Germinal center (tissue), 1 donor: ENCODE measurements at regions not wholly inside any gene's neighbourhood (a gene's known extent, or its start where the extent isn't known, plus 50 kb on each side); places are given as distances from the start of the nearest gene placed in this dataset.
"Not testable (repeated sequence)": the region's sequence is repeated elsewhere in the genome, so short reads cannot be mapped to it uniquely, and the experiment has no call there.

Experiments used
- DNase-seq: peaks from one replicate; pipeline ENCODE4 v3.0.0; 2012; ENCODE audit warnings: mixed read lengths, low spot score

DNA sequence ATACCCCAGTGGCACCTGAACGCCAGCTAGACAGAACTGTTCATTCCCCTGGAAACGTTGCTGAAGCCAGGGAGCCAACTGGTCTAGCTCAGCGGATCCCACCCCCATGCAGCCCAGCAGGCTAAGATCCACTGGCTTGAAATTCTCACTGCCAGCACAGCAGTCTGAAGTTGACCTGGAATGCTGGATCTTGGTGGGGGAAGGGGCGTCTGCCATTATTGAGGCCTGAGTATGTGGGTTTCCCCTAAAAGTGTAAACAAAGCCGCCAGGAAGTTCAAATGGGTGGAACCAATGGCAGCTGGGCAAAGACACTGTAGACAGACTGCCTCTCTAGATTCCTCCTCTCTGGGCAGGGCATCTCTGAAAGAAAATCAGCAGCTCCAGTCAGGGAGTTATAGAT is 213.0 kb downstream of the NKX6-1 start:
- DNase-seq: no peak

DNA sequence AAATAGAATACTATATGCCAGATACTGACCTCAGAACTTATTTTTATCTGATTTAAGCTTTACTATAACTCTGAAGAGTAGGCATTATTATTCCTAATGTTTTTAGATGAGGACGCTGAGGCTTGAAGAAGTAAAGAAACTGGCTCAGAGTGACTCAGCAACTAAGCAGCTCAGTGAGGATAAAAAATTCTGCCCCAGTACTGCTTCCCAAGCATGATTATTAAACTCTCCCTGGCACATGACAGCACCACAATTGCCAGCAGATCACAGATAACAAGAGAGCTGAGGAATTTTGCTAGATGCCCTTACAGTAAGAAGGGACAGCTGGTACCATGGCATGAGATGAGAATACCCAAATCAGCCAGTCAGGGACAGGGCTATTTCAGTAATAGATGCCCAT is 219.4 kb downstream of the NKX6-1 start:
- no peak for DNase-seq

DNA sequence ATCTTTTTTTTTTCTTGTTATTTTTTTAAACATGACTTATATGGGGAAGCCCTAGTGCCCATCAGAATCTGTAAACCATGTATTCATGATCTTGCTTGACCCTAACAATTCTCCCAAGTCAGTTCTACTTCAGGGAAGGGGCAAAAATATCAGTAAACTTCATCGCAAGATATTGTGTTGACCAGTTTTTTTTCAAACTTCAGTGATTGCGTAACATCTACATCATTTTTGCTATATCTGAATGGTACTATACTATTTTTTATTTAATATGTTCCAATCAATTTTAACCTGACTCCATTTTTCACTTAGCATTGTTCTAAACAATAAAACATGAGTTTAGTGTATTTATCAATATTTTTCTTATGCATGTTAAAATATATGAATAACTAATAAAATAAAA is 221.2 kb downstream of the NKX6-1 start:
- no peak for DNase-seq

DNA sequence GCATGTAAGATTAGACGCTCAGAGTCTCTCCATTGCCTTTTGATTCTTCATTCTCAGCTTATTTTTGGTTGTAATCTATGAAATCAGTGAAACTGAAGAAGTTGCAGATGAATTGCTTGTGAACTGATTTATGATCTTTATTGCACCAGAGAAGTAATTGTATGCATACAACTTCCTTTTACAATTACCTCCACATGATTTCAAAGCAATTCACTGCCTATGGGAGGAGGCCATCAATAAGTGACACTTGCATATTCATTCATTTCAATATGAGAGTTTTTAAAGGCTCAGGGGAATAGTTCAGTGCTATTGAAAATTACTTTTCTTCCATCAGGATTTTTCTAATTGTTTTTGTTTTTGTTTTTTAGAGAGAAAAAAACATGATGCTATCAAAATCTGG is 222.3 kb downstream of the NKX6-1 start:
- DNase-seq: no peak

DNA sequence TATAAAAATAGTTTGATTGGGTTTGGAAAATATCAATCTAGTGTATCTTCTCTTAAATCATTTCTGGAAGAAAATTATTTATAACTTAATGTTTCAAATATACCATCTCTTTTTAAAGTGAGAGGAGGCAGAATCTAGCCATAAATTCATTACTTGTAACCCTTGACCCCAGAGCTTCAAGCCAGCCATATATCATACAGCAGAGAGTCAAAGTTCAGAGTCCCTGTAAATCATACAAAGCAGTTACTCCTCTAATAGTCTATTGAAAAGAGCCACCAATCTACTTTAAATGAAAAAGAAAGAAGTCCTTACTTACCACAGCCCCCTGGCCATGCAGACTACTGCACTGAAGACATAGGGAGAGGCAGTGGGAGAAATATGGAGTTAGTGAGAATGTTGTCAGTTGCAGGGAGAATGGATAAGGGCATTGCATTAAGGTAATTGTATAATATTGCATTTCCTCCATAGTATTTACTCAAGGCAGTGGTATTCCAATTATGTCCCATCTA is 229.5 kb downstream of the NKX6-1 start:
- no peak for DNase-seq

DNA sequence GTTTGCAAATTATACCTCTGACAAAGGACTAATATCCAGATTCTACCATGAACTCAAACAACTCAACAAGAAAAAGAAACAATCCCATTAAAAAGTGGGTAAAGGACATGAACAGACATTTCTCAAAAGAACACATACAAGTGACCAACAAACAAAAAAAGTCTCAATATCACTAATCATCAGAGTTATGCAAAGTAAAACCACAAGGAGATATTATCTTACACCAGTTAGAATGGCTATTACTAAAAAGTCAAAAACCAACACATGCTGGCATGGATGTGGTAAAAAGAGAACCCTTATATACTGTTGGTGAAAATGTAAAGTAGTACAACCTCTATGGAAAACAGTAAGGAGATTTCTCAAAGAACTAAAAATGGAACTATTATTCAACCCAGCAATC is 234.4 kb downstream of the NKX6-1 start:
- DNase-seq: no peak

DNA sequence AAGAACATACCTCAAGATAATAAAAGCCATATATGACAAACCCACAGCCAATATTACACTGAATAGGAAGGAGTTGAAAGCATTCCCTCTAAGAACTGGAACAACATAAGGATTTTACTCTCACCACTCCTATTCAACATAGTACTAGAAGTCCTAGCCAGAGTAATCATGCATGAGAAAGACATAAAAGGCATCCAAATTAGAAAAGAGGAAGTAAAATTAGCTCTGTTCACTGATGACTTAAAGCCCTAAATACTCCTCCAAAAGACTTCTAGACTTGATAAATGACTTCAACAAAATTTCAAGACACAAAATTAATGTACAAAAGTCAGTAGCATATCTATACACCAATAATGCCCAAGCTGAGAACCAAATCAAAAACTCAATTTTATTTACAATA is 235.7 kb downstream of the NKX6-1 start:
- DNase-seq: no peak

DNA sequence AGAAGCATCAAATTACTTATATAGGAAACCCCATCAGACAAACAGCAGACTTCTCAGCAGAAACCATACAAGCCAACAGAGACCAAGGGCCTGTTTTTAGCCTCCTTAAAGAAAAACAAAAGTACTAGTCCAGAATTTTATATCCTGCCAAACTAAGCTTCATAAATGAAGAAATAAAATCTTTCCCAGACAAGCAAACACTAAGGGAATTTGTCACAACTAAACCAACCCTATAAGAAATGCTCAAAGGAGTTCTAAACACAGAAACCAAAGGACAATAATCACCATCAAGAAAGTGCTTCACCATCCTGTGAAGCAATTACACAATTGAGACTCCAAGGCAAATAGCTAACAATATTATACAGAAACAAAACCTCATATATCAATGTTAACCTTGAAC is 238.6 kb downstream of the NKX6-1 start:
- DNase-seq: no peak

DNA sequence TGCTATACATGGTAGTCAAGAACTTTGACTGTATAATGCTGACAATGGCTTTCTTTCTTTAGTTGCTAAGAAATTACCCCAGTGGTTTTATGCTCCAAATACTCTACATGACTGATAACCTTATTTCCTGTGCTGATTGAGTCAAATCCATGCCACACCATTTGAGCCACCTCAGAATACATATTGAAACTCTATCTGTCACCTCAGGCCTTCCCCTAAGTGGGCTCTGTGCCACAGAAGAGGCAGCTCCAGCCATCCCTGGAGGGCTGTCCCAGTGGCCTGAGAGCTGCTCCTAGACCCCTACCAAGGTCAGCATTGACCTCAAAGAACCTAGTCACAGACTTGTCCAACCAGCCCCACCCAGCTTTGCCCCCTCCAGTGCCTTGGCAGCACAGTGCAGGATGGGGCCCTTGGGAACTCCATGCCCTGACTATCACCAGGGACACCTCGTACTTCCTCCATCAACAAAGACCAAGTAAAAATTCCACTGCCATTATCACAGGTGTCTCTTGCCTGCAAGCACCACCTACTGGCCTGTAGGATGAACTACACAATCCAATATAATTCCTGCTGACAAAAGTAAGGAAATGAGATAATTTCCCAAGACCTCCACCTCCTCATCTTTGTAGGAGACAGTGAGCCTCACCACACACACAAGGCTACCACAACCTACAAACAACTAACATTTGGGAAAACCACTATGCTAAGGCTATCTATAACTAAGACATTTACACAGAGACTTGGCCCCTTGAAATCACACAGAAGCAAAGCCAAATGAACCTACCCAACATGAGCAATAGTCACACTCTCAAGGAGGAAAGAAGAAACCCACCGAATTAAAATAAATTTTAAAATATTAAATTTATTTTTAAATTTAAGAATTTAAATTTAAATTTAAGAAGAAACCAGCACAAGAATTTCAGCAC is 239.9 kb downstream of the NKX6-1 start:
- no peak for DNase-seq

DNA sequence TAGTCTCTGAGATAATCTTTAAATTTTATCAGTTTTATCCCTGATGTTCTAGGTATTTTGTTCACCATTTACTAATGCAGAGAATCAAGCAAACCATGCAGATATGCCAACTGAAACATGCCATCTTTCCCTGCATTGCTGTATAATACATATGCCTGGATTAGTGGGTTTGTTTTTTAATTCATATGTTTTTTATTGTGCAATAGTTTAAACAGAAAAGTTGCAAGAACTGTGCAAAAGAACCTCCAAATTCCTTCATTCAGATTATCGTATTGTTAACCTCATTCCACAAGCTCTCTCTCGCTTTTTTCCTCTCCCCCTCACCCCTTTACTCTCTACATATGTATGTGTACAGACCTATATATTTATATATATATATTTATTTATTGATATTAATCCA is 244.6 kb downstream of the NKX6-1 start:
- DNase-seq: no peak

DNA sequence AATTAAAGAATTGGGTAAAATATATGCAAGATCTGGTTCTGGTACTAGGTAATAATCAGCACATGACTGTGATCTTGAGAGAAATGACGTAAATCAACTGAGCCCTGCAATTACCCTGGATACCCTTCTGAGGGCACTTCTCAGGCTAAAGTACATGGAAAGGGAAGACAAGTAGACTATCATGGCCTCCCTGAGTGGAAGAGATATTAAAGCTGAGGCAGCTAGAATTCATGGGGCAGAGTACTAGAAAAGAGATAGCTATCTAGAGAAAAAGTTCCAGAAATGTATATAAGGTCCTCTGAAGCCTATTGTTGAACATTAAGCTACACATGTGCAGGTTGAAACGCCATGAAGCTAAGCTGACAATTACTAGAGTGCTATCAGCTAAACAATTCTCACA is 249.6 kb downstream of the NKX6-1 start:
- no peak for DNase-seq

DNA sequence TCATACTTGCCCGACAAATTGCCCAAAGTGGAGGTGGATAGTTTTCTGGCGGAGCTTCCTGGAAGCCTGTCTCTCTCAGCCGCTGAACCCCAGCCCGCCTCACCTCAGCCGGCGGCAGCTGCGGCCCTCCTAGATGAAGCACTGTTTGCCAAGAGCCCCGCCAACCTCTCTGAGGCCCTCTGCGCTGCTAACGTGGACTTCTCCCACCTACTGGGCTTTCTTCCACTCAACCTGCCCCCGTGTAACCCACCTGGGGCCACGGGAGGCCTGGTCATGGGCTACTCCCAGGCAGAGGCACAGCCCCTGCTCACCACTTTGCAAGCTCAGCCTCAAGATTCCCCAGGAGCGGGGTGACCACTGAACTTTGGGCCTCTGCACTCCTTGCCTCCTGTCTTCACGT is 254.1 kb downstream of the NKX6-1 start:
- not testable (repeated sequence) for DNase-seq

DNA sequence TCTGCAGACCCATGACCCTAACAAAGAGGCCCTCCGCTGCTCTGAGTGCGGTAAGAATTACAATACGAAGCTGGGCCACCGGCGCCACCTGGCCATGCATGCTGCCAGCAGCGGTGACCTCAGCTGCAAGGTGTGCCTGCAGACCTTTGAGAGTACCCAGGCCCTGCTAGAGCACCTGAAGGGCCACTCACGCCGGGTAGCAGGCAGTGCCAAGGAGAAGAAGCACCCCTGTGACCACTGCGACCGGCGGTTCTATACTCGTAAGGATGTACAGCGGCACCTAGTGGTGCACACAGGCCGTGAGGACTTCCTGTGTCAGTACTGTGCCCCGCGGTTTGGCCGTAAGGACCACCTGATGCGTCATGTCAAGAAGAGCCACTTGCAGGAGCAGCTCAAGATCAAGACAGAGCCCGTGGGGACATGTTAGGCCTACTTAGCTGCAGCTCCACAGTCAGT is 254.7 kb downstream of the NKX6-1 start:
- not testable (repeated sequence) for DNase-seq

DNA sequence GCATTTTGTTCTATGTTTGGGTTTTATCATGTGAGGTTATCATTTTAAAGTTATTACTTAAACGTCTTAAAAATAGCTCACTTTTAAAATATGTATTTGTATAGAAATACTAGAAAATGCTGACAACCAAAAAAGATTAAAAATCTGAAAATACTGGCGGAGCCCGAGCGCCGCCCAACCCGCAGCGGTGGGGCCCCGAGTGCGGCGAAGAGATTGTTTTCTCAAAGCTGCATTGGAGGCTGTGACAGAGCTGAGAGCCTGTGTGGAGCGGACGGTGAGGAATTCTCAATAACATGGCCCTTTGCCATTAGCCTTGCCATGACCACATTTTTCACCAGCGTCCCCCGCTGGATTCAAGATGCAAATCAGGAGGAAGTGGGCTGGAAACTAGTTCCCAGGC is 255.4 kb downstream of the NKX6-1 start:
- DNase-seq: no peak

DNA sequence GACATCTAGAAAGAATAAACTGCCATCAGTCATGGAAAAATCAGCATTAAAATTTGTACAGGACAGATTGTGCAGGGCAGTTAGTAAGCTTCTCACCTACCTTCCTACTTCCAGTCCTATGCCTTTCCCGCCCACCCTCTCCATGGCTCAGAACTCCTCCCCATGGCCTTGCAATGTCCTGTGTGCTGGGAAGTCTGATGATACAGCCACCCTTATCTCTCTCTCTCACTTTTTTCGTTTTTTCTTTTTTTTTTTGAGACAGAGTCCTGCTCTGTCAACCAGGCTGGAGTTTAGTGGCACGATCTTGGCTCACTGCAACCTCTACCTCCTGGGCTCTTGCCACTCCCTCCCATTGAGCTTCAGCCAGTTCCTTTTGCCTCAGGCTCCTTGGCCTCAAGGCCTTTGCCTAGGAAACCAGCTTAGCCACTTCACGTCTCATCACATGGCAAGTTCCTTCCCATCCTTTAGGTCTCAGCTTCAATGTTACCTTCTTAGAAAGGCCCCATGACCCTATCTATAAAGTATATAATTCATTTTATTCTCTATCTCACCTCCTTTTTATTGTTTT is 259.7 kb downstream of the NKX6-1 start:
- no peak for DNase-seq

DNA sequence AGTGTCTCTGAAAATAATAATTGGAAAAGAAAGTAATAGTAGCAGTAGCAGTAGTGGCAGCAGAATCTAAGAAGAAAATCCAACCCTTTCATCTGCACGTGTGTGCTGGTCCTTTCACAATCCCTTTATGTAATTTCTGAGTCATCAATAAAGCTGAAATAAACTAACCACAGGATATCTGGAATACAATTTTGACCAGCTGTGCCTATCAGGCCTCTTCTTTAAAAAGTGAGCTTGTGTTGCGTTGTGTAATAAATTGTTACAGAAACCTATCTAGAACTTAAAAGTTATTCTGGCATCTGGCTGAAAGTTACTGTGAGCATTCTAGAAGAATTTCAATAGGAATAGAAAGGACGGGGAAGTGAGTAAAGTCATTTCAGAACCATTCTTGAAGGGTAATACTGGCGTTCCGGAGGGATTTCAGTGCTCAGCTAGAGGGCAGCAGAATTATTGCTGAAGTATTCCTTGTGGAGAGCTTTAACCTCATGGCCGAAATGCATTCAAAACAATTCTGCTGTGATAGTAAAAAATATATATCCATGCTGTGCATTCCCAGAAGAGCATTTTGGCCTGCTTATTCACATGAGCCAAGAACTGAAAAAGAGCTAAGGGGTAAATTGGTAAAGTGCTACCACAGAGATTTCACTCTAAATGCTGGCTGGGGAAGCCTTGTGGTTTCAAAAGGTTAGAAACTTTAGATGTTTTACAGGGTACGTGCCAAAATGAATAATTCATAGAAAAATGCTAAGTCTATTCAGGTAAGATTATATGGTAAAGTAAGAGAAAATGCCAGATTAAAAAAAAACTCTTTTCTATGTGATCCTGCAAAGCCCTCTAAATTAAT is 260.6 kb downstream of the NKX6-1 start:
- DNase-seq: no peak

DNA sequence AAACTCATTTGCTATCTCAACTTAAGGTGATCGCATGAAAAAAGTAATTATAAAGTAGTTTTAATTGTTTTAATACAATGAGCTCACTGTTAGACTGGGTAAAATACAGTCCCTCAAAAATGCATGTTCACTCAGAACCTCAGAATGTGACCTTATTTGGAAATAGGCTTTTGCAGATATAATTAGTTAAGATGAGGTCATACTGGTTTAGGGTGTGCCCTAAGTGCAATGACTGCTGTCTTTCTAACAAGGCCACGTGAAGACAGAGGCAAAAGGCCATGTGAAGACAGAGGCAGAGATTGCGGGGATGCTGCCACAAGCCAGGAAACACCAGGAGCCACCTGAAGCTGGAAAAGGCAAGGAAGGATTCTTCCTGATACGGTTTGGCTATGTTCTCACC is 262.1 kb downstream of the NKX6-1 start:
- DNase-seq: no peak

DNA sequence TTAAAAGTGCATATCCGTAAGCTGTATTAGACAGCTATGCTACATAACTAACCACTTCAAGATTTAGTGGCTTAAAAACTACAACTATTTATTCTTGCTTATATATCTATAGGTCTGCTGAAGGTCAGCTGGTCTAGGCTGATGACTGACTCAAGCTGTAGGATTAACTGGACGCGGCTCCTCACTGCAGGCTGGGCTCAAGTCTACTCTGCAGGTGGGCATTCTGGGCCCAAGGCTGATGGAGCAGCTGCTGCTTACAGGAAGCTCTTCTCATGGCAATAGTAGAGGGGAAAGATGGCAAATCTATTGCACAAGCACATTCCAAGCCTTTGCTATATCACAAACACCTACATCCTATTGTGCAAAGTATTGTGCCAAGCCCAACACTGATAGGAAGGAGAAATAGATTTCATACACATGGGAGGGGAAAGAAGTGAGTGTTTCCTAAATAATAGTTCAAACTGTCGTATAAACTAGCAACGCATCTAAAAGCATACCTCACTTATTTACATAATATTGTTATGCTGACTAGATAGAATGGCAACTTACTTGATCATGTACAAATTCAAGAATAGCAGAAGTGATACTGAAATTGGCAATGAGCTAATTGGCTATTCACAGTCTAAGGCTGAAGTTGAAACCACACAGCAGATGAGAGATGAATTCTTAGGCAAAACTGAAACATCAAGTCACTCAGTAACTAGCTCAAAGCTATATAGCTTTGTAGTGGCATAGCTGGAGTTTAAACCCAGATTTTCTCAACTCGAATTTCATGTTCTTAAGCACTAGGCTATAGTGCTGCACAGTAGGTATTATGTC is 263.8 kb downstream of the NKX6-1 start:
- DNase-seq: no peak

DNA sequence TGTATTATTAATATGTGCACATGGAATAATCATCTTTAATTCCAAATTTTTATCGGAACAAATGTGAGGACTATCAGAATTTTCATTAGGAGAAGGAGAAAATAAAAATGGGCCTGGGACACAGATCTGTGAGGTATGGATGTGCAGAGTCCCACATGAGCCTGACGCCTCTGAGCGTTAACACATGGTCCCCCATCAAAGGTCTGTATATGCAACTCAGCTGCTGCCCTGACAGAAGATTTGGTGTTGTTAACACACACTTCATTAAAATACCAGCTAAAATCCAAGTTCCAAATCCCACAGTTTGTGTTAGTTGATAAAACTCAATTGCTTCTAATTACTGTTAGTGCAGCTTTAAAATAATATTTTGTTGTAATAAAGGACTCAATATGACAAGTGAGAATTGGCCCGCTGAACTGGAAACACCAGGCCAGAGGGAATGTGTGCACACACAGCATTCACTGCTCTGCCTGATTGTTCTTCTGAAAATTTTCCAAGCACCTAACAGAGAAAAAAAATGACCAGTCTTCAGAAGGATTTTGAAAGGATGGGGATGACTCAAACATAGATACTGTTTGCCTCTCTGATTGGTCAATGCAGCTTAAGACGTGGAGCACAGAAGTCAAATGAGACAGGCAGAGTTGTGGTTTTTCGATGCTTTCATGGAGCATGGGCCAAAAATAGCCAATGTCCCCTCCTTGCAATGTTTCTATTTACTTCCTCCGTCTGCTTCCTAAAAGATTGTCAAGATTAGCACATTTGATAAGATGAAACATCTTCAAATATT is 266.6 kb downstream of the NKX6-1 start:
- DNase-seq: no peak

DNA sequence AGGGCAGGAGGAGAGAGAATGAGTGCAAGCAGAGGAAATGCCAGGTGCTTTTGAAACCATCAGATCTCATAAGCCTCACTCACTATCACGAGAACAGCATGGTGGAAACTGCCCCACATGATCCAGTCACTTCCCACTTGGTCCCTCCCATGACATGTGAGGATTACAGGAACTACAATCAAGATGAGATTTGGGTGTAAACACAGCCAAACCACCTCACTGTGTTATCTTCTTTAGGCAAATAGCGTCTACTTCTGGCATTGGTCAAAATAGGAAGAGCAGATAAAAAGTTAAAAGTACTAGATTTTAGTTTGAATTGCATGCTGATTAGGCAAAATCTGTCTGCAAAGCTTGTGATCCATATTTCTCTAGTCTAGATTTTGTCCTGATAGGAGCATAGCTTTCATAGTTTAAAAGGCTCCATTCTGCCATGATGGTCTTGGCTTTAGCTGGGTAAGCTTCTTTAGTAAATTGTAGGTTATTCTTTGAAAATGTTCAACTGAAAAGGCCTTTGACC is 267.5 kb downstream of the NKX6-1 start:
- DNase-seq: no peak

DNA sequence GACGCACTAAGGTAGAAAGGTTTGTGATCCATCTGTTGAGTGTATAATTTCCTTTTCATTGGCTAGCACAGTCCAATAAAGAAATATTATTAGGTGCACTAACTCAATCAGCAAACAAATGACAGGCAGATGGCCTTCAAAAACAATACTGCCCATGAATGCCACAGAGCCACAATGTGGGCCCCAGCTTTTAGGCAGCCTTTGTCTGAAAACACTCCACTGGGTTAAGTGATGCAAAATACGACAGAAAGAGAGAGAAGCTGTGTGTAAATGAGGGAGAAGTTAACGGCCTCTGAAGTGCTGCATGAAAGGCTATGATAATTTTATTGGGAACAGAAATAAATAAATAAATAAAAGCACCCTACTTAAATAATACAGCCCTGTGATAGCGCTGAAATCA is 274.6 kb downstream of the NKX6-1 start:
- no peak for DNase-seq
